GM21447 (cell line): ENCODE measurements at regions not wholly inside any gene's neighbourhood (a gene's known extent, or its start where the extent isn't known, plus 50 kb on each side); places are given as distances from the start of the nearest gene placed in this dataset.
"Not testable (repeated sequence)": the region's sequence is repeated elsewhere in the genome, so short reads cannot be mapped to it uniquely, and the experiment has no call there.

Experiments
- ATAC-seq: cut with Tn5 transposase; IDR thresholded peaks from one replicate; pipeline ENCODE4 v1.9.1; 2021; ENCODE audit not compliant: unreplicated experiment

- ATAC-seq, result no peak
These were observed 613.2 kb upstream of the KLF12 start for GRCh38 chr13:74747186-74747955.

- no peak for ATAC-seq
These were observed 609.8 kb upstream of the KLF12 start for GRCh38 chr13:74743992-74744391.

- no peak for ATAC-seq
These were observed 607.5 kb upstream of the KLF12 start for GRCh38 chr13:74741732-74742131.

GRCh38 chr13:74732736-74733385, 598.7 kb upstream of the KLF12 start:
- no peak for ATAC-seq

GRCh38 chr13:74731731-74732130, 597.5 kb upstream of the KLF12 start:
- ATAC-seq, result no peak

GRCh38 chr13:74730556-74731331, 596.5 kb upstream of the KLF12 start:
- ATAC-seq, result no peak

- no peak for ATAC-seq
These were observed 592.0 kb upstream of the KLF12 start for GRCh38 chr13:74726206-74726605.

- not testable (repeated sequence) for ATAC-seq
These were observed 584.1 kb upstream of the KLF12 start for GRCh38 chr13:74718232-74718842.

- ATAC-seq, result no peak
These were observed 581.5 kb upstream of the KLF12 start for GRCh38 chr13:74715718-74716117.

GRCh38 chr13:74710006-74710405, 575.8 kb upstream of the KLF12 start:
- no peak for ATAC-seq

- ATAC-seq, result no peak
These were observed 575.0 kb upstream of the KLF12 start for GRCh38 chr13:74709226-74709625.

- no peak for ATAC-seq
These were observed 574.4 kb upstream of the KLF12 start for GRCh38 chr13:74708629-74709028.

- ATAC-seq, result no peak
These were observed 573.1 kb upstream of the KLF12 start for GRCh38 chr13:74707291-74707690.

- ATAC-seq, result no peak
These were observed 572.6 kb upstream of the KLF12 start for GRCh38 chr13:74706801-74707200.

- no peak for ATAC-seq
These were observed 571.2 kb upstream of the KLF12 start for GRCh38 chr13:74705438-74705837.

- no peak for ATAC-seq
These were observed 569.7 kb upstream of the KLF12 start for GRCh38 chr13:74703855-74704387.

- ATAC-seq, result no peak
These were observed 562.1 kb upstream of the KLF12 start for GRCh38 chr13:74696148-74696922.

GRCh38 chr13:74695021-74695800, 561.0 kb upstream of the KLF12 start:
- no peak for ATAC-seq

- ATAC-seq, result no peak
These were observed 553.4 kb upstream of the KLF12 start for GRCh38 chr13:74687442-74688182.
